Lower leg skin (tissue), 3 donors: ENCODE measurements at regions not wholly inside any gene's neighbourhood (a gene's known extent, or its start where the extent isn't known, plus 50 kb on each side); places are given as distances from the start of the nearest gene placed in this dataset.

ENCODE experiments used
- CTCF ChIP-seq, 3 donors: fragments of 450-650 bp; IDR thresholded peaks; one replicate each; pipeline ENCODE4 v1.5.1; 2016; ENCODE audit warnings: antibody characterized with exemption in 3 of 3, mild to moderate bottlenecking in 3 of 3, moderate library complexity in 2 of 3
- POLR2A ChIP-seq, 2 donors: fragments of 450-650 bp; IDR thresholded peaks; one replicate each; pipeline ENCODE4 v1.6.1; 2016 to 2017; ENCODE audit warnings: antibody characterized with exemption in 2 of 2, mild to moderate bottlenecking in 1 of 2, moderate library complexity in 1 of 2

- no peak for TF ChIP-seq CTCF (IDR thresholded peaks at IDR 0.05)
- no peak for TF ChIP-seq POLR2A (IDR thresholded peaks at IDR 0.05)
These were observed 345.9 kb upstream of the SPHKAP start for GRCh38 chr2:228527197-228527881.
